PC-3 (cell line): ENCODE measurements at regions not wholly inside any gene's neighbourhood (a gene's known extent, or its start where the extent isn't known, plus 50 kb on each side); places are given as distances from the start of the nearest gene placed in this dataset.

Source experiments
- ATAC-seq: fragments of 200-7000 bp; cut with Tn5 transposase; 2 replicates; pipeline ENCODE4 v1.9.1; 2020; ENCODE audit warnings: mild to moderate bottlenecking, moderate library complexity
- BruUV-seq: library from RNA; stranded (reverse); fragments of 400-500 nt; replicated peaks from 2 replicates; lab custom pipeline; 2021; lab: Mats Ljungman, UMichigan
- CTCF ChIA-PET: fragments of 300-600 bp; sonication (Branson Sonifier 250); formaldehyde crosslinking; loops from one replicate; lab custom pipeline; 2022; ENCODE audit warnings: antibody characterized with exemption; lab: Charles Lee
- POLR2A ChIA-PET: fragments of 300-600 bp; sonication (Branson Sonifier 250); formaldehyde crosslinking; loops from one replicate; lab custom pipeline; 2022; ENCODE audit warnings: antibody characterized with exemption; ENCODE audit not compliant: unreplicated experiment; lab: Charles Lee
- DNase-seq: peaks from one replicate; pipeline ENCODE4 v3.0.0-alpha.2; 2015
- H2AFZ ChIP-seq: fragments of 300-600 bp; sonication (generic); 2 replicates; pipeline ENCODE4 v1.6.0; 2016; ENCODE audit warnings: antibody characterized with exemption, low read length
- H3F3A ChIP-seq: fragments of 300-600 bp; sonication (generic); one replicate; pipeline ENCODE4 v1.6.0; 2017; ENCODE audit warnings: antibody characterized with exemption, low read length, control low read depth, mild to moderate bottlenecking; ENCODE audit not compliant: unreplicated experiment
- H3K27ac ChIP-seq: fragments of 300-600 bp; sonication (generic); 2 replicates; pipeline ENCODE4 v1.5.1; 2016; ENCODE audit warnings: mild to moderate bottlenecking, low read length
- H3K27me3 ChIP-seq: fragments of 300-600 bp; sonication (generic); 2 replicates; pipeline ENCODE4 v1.6.1; 2016; ENCODE audit warnings: low read length, mixed read lengths
- H3K36me3 ChIP-seq: fragments of 300-600 bp; sonication (generic); 2 replicates; pipeline ENCODE4 v1.6.1; 2016; ENCODE audit warnings: low read depth, mixed run types, low read length, mixed read lengths
- H3K4me1 ChIP-seq: fragments of 300-600 bp; sonication (generic); 2 replicates; pipeline ENCODE4 v1.5.1; 2016; ENCODE audit warnings: low read length; ENCODE audit not compliant: insufficient read depth
- H3K4me2 ChIP-seq: fragments of 300-600 bp; sonication (generic); 2 replicates; pipeline ENCODE4 v1.6.0; 2016; ENCODE audit warnings: low read length
- H3K4me3 ChIP-seq: fragments of 300-600 bp; sonication (generic); 2 replicates; pipeline ENCODE4 v1.5.1; 2016; ENCODE audit warnings: mild to moderate bottlenecking, low read length, mixed read lengths
- H3K79me2 ChIP-seq: fragments of 300-600 bp; sonication (generic); 2 replicates; pipeline ENCODE4 v1.6.1; 2017; ENCODE audit warnings: low read length, mixed read lengths
- H3K9ac ChIP-seq: fragments of 300-600 bp; sonication (generic); 2 replicates; pipeline ENCODE4 v1.6.0; 2016; ENCODE audit warnings: mild to moderate bottlenecking, low read length
- H3K9me2 ChIP-seq: fragments of 300-600 bp; sonication (generic); replicated peaks from 2 replicates; pipeline ENCODE4 v1.6.1; 2016; ENCODE audit warnings: mixed run types, low read length, mixed read lengths
- H3K9me3 ChIP-seq: fragments of 300-600 bp; sonication (generic); 2 replicates; pipeline ENCODE4 v1.6.1; 2016; ENCODE audit warnings: low read length, mixed read lengths
- H4K20me1 ChIP-seq: fragments of 300-600 bp; sonication (generic); 2 replicates; pipeline ENCODE4 v1.6.1; 2016; ENCODE audit warnings: low read length, mixed read lengths
- CTCF ChIP-seq: fragments of 300-600 bp; sonication (generic); conservative IDR thresholded peaks from 2 replicates; pipeline ENCODE4 v1.5.1; 2017; ENCODE audit warnings: antibody characterized with exemption, low read depth, mild to moderate bottlenecking, low read length
- EZH2 ChIP-seq: fragments of 300-600 bp; sonication (generic); IDR thresholded peaks from one replicate; pipeline ENCODE4 v1.6.1; 2017; ENCODE audit warnings: antibody characterized with exemption, mild to moderate bottlenecking, low read length; ENCODE audit not compliant: unreplicated experiment
- EZH2phosphoT487 ChIP-seq: fragments of 300-600 bp; sonication (generic); IDR thresholded peaks from 2 replicates; pipeline ENCODE4 v1.6.1; 2018; ENCODE audit warnings: mild to moderate bottlenecking, antibody characterized with exemption, low read length, borderline replicate concordance
- intact Hi-C: fragments of 100-400 bp; cut with micrococcal nuclease; formaldehyde crosslinking; loops from 2 replicates; pipeline ENCODE4 v1.9.0; 2023

GRCh38 chr21:21662776-21663175 is 664.6 kb downstream of the NCAM2 start:
- H3K27me3 ChIP-seq = no peaks in the 10 kb centered on the region
- H3K4me2 ChIP-seq = no peak overlapping the region
- no peaks in the 10 kb centered on the region for H3K79me2 ChIP-seq
- no peaks in the 10 kb centered on the region for H3K9me2 ChIP-seq
- ChIA-PET POLR2A (no interaction called here), CTCF (no interaction called here)
- DNase-seq (no peak), ATAC-seq (no peak)
- no peaks in the 10 kb centered on the region for H4K20me1 ChIP-seq
- BruUV-seq = no TSS peak
- no peak overlapping the region for H3K4me3 ChIP-seq
- H2AFZ ChIP-seq = no peak overlapping the region
- H3K4me1 ChIP-seq = no peaks in the 10 kb centered on the region
- peaks cover 5% of the 10 kb centered on the region; the same call in 1 of the 2 replicates for H3K9me3 ChIP-seq
- intact Hi-C loops = no loop called here
- H3F3A ChIP-seq = no peaks in the 10 kb centered on the region
- no peak overlapping the region for H3K27ac ChIP-seq
- no peak for TF ChIP-seq CTCF
- no peak for TF ChIP-seq EZH2phosphoT487
- no peak for TF ChIP-seq EZH2
- H3K36me3 ChIP-seq = no peaks in the 10 kb centered on the region
- no peak overlapping the region for H3K9ac ChIP-seq

GRCh38 chr21:21664871-21665270 is 666.7 kb downstream of the NCAM2 start:
- Histone ChIP-seq H3K9me3 (0 out of 2 replicates have a peak, but pooled peaks cover 4% of the 10 kb centered on the region), H3K27me3 (no peaks in the 10 kb centered on the region), H3K79me2 (no peaks in the 10 kb centered on the region), H3K9ac (no peak overlapping the region), H4K20me1 (no peaks in the 10 kb centered on the region), H3K4me3 (no peak overlapping the region), H3K4me1 (no peaks in the 10 kb centered on the region), H3K4me2 (no peak overlapping the region), H3K36me3 (no peaks in the 10 kb centered on the region), H3F3A (no peaks in the 10 kb centered on the region), H2AFZ (no peak overlapping the region), H3K27ac (no peak overlapping the region), H3K9me2 (no peaks in the 10 kb centered on the region)
- POLR2A ChIA-PET = no interaction called here
- ATAC-seq (no peak), DNase-seq (no peak)
- CTCF ChIA-PET = no interaction called here
- intact Hi-C loops = no loop called here
- TF ChIP-seq EZH2 = no peak
- no peak for TF ChIP-seq EZH2phosphoT487
- no peak for TF ChIP-seq CTCF
- no TSS peak for BruUV-seq

GRCh38 chr21:21666689-21667088 is 668.5 kb downstream of the NCAM2 start:
- H3K27me3 ChIP-seq = no peaks in the 10 kb centered on the region

More at GRCh38 chr21:21666689-21667088, 668.5 kb downstream of the NCAM2 start:
- Histone ChIP-seq H2AFZ (no peak overlapping the region), H4K20me1 (no peaks in the 10 kb centered on the region), H3K4me2 (no peak overlapping the region), H3K27ac (no peak overlapping the region), H3K9ac (no peak overlapping the region), H3K9me2 (no peaks in the 10 kb centered on the region), H3F3A (no peaks in the 10 kb centered on the region), H3K4me1 (no peaks in the 10 kb centered on the region), H3K4me3 (no peak overlapping the region), H3K9me3 (0 out of 2 replicates have a peak, but pooled peaks cover 4% of the 10 kb centered on the region), H3K79me2 (no peaks in the 10 kb centered on the region), H3K36me3 (no peaks in the 10 kb centered on the region)
- no peak for ATAC-seq
- TF ChIP-seq EZH2phosphoT487 = no peak
- TF ChIP-seq EZH2 = no peak
- TF ChIP-seq CTCF = no peak
- DNase-seq = no peak
- intact Hi-C loops = no loop called here
- no TSS peak for BruUV-seq
- POLR2A ChIA-PET = no interaction called here
- CTCF ChIA-PET = no interaction called here
